ENCODE measurements at regions not wholly inside any gene's neighbourhood (a gene's known extent, or its start where the extent isn't known, plus 50 kb on each side); places are given as distances from the start of the nearest gene placed in this dataset.

DNA sequence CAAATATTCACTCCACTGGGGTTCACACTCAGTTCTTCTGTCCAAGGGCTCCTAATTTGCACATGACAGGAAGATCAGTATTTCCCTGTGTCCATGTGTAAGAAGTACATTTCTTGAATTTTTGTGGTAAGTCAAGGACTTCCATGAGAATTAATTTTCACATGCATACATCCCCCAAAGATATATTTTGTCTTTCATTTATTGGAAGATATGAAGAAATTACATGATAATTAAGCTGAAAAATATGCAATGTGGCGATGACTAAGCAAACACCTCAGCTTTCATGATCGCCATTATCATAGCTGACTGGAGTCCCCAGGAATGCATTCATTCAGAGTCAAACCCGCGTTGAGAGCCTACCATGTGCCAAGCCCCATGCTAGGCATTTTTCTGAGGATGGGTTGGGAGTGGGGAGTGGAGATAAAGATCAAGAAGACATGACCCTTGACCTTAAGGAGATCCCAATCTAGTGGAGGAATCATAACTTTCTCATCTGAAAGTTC is 104.6 kb upstream of the F3 start:
- Histone ChIP-seq H3K27me3 (ENCODE audit: control insufficient read depth, insufficient read depth, low read length) (no peaks in the 10 kb centered on the region), H3K4me3 (ENCODE audit: low read depth, low read length) (no peak overlapping the region), H3K36me3 (ENCODE audit: control insufficient read depth, insufficient read depth, low read length) (no peaks in the 10 kb centered on the region), H3K4me1 (ENCODE audit: control insufficient read depth, insufficient read depth, low read length) (peaks cover 3% of the 10 kb centered on the region; the same call in 1 of the 2 replicates), H3K9me3 (ENCODE audit: control insufficient read depth, insufficient read depth, low read length) (no peaks in the 10 kb centered on the region), H3K9ac (ENCODE audit: low read depth, low read length) (no peak overlapping the region), H3K27ac (ENCODE audit: low read depth, low read length) (no peak overlapping the region)

DNA sequence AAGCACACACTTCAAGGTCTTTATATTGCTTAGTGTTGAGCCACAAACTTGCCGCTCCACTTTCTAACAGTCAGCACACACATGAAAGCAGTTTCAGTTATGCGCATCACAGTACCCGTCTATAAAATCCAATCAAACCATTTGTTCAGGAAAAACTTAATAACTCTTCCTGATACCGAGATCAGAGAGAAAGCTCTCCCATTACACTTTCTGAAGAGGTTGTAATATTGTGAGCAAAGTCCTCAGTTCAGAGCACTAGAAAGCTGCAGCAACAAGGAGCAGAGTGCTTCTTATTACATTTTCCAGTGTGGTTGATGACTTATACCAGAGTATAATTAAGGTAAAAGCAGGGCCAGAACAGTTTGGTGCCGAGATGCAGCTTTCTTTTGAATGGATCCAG is 102.8 kb upstream of the F3 start:
- H3K4me3 ChIP-seq (ENCODE audit: low read depth, low read length) = no peak overlapping the region
- H3K27me3 ChIP-seq (ENCODE audit: control insufficient read depth, insufficient read depth, low read length) = no peaks in the 10 kb centered on the region
- H3K36me3 ChIP-seq (ENCODE audit: control insufficient read depth, insufficient read depth, low read length) = no peaks in the 10 kb centered on the region
- no peaks in the 10 kb centered on the region for H3K9me3 ChIP-seq (ENCODE audit: control insufficient read depth, insufficient read depth, low read length)
- H3K27ac ChIP-seq (ENCODE audit: low read depth, low read length) = no peak overlapping the region
- peaks cover 3% of the 10 kb centered on the region; the same call in 1 of the 2 replicates for H3K4me1 ChIP-seq (ENCODE audit: control insufficient read depth, insufficient read depth, low read length)
- H3K9ac ChIP-seq (ENCODE audit: low read depth, low read length) = no peak overlapping the region

DNA sequence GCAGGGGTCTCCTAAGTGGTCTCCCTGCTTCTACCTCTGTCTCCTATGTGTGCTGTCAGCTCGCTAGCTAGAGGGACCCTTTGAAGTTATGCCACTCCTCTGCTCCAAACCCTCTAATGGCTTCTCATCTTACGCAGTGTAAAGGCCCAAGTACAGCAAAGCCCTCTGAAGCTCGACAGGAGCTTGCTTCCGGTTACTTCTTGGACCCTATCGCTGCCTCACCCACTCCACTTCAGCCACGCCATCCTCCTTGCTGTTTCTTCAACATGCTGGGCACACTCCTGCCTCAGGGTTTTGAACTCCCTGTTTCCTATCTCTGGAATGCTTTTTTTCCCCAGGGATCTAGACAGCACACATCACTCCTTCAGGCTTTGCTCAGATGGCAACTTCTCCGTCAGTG is 102.3 kb upstream of the F3 start:
- H3K9ac ChIP-seq (ENCODE audit: low read depth, low read length) = no peak overlapping the region
- H3K27ac ChIP-seq (ENCODE audit: low read depth, low read length) = no peak overlapping the region

DNA sequence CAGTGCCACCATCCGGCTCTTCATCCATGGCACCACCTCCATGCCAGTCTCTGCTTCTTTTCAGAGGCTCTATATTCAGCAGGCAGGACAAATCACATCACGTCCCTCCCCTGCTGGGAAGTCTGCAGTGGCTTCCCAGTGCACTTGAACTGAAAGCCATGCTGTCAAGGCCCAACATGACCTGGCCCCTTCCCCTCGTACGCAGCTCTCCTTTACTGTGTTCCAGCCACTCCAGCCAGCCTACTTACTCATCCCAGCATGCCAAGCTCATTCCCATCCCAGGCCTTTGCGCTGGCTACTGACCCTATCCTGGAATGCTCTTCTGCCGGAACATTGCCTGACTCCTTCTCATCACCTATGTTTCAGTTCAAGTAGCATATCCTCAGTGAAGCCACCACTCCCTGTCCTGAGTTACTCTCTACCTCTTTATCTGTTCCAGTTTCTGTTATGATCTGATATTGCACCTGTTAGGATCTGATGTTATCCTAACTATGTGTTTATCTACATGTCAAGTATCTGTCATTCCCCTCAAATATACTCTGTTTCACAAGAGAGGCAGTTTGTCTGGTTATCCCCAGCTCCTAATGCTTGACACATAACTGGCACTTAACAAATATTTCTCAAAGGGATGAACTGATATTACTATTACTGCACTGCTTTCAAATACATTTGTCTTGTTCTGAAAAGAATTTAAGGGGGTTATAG is 101.2 kb upstream of the F3 start:
- H3K4me3 ChIP-seq (ENCODE audit: low read depth, low read length) = no peak overlapping the region
- H3K36me3 ChIP-seq (ENCODE audit: control insufficient read depth, insufficient read depth, low read length) = no peaks in the 10 kb centered on the region
- no peaks in the 10 kb centered on the region; the same call in 1 of the 2 replicates for H3K4me1 ChIP-seq (ENCODE audit: control insufficient read depth, insufficient read depth, low read length)
- no peak overlapping the region for H3K9ac ChIP-seq (ENCODE audit: low read depth, low read length)
- H3K27me3 ChIP-seq (ENCODE audit: control insufficient read depth, insufficient read depth, low read length) = no peaks in the 10 kb centered on the region
- H3K9me3 ChIP-seq (ENCODE audit: control insufficient read depth, insufficient read depth, low read length) = no peaks in the 10 kb centered on the region
- H3K27ac ChIP-seq (ENCODE audit: low read depth, low read length) = no peak overlapping the region

More for the DNA sequence above, 102.3 kb upstream of the F3 start:
- Histone ChIP-seq H3K36me3 (ENCODE audit: control insufficient read depth, insufficient read depth, low read length) (no peaks in the 10 kb centered on the region), H3K4me3 (ENCODE audit: low read depth, low read length) (no peak overlapping the region), H3K4me1 (ENCODE audit: control insufficient read depth, insufficient read depth, low read length) (peaks cover 3% of the 10 kb centered on the region; the same call in 1 of the 2 replicates), H3K27me3 (ENCODE audit: control insufficient read depth, insufficient read depth, low read length) (no peaks in the 10 kb centered on the region), H3K9me3 (ENCODE audit: control insufficient read depth, insufficient read depth, low read length) (no peaks in the 10 kb centered on the region)

- Histone ChIP-seq H3K9me3 (ENCODE audit: control insufficient read depth, insufficient read depth, low read length) (no peaks in the 10 kb centered on the region), H3K27me3 (ENCODE audit: control insufficient read depth, insufficient read depth, low read length) (no peaks in the 10 kb centered on the region), H3K27ac (ENCODE audit: low read depth, low read length) (no peak overlapping the region), H3K4me3 (ENCODE audit: low read depth, low read length) (no peak overlapping the region), H3K36me3 (ENCODE audit: control insufficient read depth, insufficient read depth, low read length) (no peaks in the 10 kb centered on the region), H3K9ac (ENCODE audit: low read depth, low read length) (no peak overlapping the region), H3K4me1 (ENCODE audit: control insufficient read depth, insufficient read depth, low read length) (no peaks in the 10 kb centered on the region; the same call in 1 of the 2 replicates)
Measured at GRCh38 chr1:94641990-94642389, 100.4 kb upstream of the F3 start.

DNA sequence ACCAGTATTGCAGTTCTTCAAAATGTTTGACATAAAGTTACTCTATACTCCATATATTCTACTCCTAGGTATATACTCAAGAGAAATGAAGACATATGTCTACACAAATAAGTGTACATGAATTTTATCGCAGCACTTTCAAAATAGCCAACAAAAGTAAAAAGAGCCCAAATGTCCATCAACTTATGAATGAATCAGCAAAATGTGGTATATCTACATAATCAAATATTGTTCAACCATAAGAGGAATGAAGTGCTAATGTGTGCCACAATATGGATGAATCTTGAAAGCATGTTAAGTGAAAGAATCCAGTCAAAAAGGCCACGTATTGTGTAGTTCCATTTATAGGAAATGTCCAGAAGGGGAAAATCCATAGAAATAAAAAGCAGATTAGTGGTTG is 98.6 kb upstream of the F3 start:
- no peaks in the 10 kb centered on the region for H3K27me3 ChIP-seq (ENCODE audit: control insufficient read depth, insufficient read depth, low read length)
- H3K36me3 ChIP-seq (ENCODE audit: control insufficient read depth, insufficient read depth, low read length) = no peaks in the 10 kb centered on the region
- peaks cover 16% of the 10 kb centered on the region; the same call in 1 of the 2 replicates for H3K4me1 ChIP-seq (ENCODE audit: control insufficient read depth, insufficient read depth, low read length)
- no peaks in the 10 kb centered on the region for H3K9me3 ChIP-seq (ENCODE audit: control insufficient read depth, insufficient read depth, low read length)
- no peak overlapping the region for H3K9ac ChIP-seq (ENCODE audit: low read depth, low read length)
- no peak overlapping the region for H3K4me3 ChIP-seq (ENCODE audit: low read depth, low read length)
- no peak overlapping the region for H3K27ac ChIP-seq (ENCODE audit: low read depth, low read length)

DNA sequence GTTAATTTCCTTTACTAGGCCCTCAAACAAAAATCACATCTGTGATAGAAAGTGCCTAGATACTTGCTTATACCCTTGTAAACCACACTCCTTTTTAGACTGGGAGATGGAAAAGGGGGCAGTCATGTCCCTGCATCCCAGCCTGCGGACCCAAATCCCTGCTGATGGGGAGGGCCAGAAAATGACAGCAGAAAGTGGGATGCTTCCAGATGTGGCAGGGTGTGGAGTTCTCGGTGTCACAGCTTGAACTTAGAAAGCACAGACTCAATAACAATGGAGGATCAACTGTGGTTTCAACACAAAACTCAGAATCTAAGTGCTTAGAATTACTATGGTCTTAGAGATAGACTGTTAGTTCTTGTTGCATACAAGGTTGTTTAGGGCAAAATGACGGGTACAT is 95.6 kb upstream of the F3 start:
- H3K27ac ChIP-seq (ENCODE audit: low read depth, low read length) = no peak overlapping the region
- peaks cover 21% of the 10 kb centered on the region for H3K4me1 ChIP-seq (ENCODE audit: control insufficient read depth, insufficient read depth, low read length)
- no peaks in the 10 kb centered on the region for H3K27me3 ChIP-seq (ENCODE audit: control insufficient read depth, insufficient read depth, low read length)
- no peak overlapping the region for H3K9ac ChIP-seq (ENCODE audit: low read depth, low read length)
- no peaks in the 10 kb centered on the region for H3K36me3 ChIP-seq (ENCODE audit: control insufficient read depth, insufficient read depth, low read length)
- H3K4me3 ChIP-seq (ENCODE audit: low read depth, low read length) = no peak overlapping the region
- H3K9me3 ChIP-seq (ENCODE audit: control insufficient read depth, insufficient read depth, low read length) = no peaks in the 10 kb centered on the region

DNA sequence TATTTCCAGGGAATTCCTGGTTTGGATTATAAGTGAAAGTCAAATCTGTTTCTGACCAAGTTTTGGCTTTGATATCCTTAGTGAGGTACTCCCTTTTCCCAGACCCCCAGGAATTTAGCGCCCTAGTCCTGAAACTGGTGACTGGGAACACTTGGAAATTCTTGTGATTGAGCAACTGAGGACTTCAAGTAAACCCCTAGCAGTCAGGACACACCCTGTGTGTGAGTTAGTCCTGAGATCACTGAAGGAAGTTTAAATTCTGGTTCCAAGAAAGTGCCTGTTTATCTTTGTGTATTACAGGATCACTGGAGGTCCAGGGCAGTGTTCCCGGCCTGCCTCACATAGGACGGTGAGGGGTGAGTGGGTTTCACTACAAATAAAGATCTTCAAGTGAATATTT is 95.1 kb upstream of the F3 start:
- no peaks in the 10 kb centered on the region for H3K9me3 ChIP-seq (ENCODE audit: control insufficient read depth, insufficient read depth, low read length)
- no peaks in the 10 kb centered on the region for H3K36me3 ChIP-seq (ENCODE audit: control insufficient read depth, insufficient read depth, low read length)
- H3K4me3 ChIP-seq (ENCODE audit: low read depth, low read length) = no peak overlapping the region
- H3K27ac ChIP-seq (ENCODE audit: low read depth, low read length) = no peak overlapping the region
- H3K4me1 ChIP-seq (ENCODE audit: control insufficient read depth, insufficient read depth, low read length) = peaks cover 21% of the 10 kb centered on the region
- H3K27me3 ChIP-seq (ENCODE audit: control insufficient read depth, insufficient read depth, low read length) = no peaks in the 10 kb centered on the region
- H3K9ac ChIP-seq (ENCODE audit: low read depth, low read length) = no peak overlapping the region

DNA sequence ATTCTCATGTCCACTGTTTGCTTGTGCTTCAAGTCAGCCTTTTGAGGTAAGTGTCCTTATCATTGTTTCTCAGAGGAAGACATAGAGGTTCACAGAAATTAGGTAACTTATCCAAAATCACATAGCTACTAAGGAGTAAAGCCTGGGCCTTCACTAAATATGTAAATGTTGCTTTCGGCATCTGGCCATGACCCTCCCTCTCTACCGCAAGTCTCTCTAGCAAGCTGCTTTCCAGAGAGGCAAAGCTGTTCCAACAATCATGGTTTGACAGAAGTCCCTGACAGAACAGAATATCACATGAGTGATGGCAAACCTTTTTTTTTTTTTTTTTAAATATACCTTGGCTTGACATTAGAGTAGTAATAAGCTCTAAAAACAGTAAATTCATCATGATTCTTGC is 94.5 kb upstream of the F3 start:
- Histone ChIP-seq H3K4me3 (ENCODE audit: low read depth, low read length) (no peak overlapping the region), H3K27me3 (ENCODE audit: control insufficient read depth, insufficient read depth, low read length) (no peaks in the 10 kb centered on the region), H3K36me3 (ENCODE audit: control insufficient read depth, insufficient read depth, low read length) (no peaks in the 10 kb centered on the region), H3K9me3 (ENCODE audit: control insufficient read depth, insufficient read depth, low read length) (no peaks in the 10 kb centered on the region), H3K9ac (ENCODE audit: low read depth, low read length) (no peak overlapping the region), H3K4me1 (ENCODE audit: control insufficient read depth, insufficient read depth, low read length) (peaks cover 21% of the 10 kb centered on the region), H3K27ac (ENCODE audit: low read depth, low read length) (no peak overlapping the region)

DNA sequence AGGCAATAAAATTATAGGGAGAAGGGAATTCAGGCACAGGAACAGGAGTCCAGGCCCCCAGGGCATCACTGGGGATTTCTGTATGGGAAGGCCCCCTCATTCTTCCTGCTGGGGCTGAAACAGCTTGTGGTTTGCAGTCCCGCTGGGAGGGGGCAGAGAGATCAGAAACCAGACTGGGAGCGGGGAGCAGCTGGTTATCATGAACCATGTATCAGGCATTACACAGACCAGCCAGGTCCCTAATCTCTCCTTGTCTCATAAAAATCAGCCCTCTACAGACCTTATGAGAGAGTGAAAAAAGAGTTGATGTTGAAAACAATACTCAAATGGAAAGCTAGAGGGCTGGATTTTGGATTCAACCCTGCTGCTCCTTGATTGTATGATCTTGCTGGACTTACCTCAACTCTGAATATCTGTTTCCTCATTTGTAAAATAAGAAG is 93.4 kb upstream of the F3 start:
- H3K27me3 ChIP-seq (ENCODE audit: control insufficient read depth, insufficient read depth, low read length) = no peaks in the 10 kb centered on the region
- no peak overlapping the region for H3K27ac ChIP-seq (ENCODE audit: low read depth, low read length)
- H3K9ac ChIP-seq (ENCODE audit: low read depth, low read length) = no peak overlapping the region
- H3K4me3 ChIP-seq (ENCODE audit: low read depth, low read length) = no peak overlapping the region
- H3K4me1 ChIP-seq (ENCODE audit: control insufficient read depth, insufficient read depth, low read length) = peaks cover 21% of the 10 kb centered on the region
- no peaks in the 10 kb centered on the region for H3K9me3 ChIP-seq (ENCODE audit: control insufficient read depth, insufficient read depth, low read length)
- no peaks in the 10 kb centered on the region for H3K36me3 ChIP-seq (ENCODE audit: control insufficient read depth, insufficient read depth, low read length)

GRCh38 chr1:94633051-94633450 is 91.5 kb upstream of the F3 start:
- Histone ChIP-seq H3K4me3 (ENCODE audit: low read depth, low read length) (no peak overlapping the region), H3K36me3 (ENCODE audit: control insufficient read depth, insufficient read depth, low read length) (no peaks in the 10 kb centered on the region), H3K4me1 (ENCODE audit: control insufficient read depth, insufficient read depth, low read length) (peaks cover 21% of the 10 kb centered on the region), H3K9me3 (ENCODE audit: control insufficient read depth, insufficient read depth, low read length) (no peaks in the 10 kb centered on the region), H3K9ac (ENCODE audit: low read depth, low read length) (no peak overlapping the region), H3K27ac (ENCODE audit: low read depth, low read length) (no peak overlapping the region), H3K27me3 (ENCODE audit: control insufficient read depth, insufficient read depth, low read length) (no peaks in the 10 kb centered on the region)

Data from HUES48 (cell line).